WI38 (cell line): ENCODE measurements at regions not wholly inside any gene's neighbourhood (a gene's known extent, or its start where the extent isn't known, plus 50 kb on each side); places are given as distances from the start of the nearest gene placed in this dataset.

Experiments
- H3K4me3 ChIP-seq: 2 replicates; pipeline ENCODE4 v1.5.1; 2011; ENCODE audit warnings: low read depth, mild to moderate bottlenecking, control low read depth, low read length
- TF ChIP-seq, protein P1 (sequence below): IDR thresholded peaks from 2 replicates; pipeline ENCODE4 v1.5.1; 2012; ENCODE audit warnings: low read depth, mild to moderate bottlenecking, control low read depth, low read length

DNA sequence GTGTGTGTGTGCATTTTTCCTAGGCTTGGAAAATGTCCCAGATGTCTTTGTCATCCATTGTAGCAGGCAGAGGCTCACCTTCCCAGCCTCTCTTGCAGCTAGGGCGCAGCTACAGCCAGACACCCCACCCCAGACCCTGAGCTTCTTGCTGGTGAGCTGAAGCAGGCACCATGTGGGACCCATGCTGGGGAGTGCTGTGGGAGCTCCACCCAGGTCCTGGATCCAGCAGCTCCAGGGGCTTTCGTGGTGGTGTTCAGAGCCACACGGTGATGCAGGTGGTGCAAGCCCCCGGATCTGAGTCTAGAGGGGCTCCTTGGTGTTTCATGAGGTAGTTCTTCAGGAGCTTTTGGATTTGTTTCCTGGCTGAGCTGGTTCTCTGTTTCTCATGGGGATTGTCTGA lies 56.0 kb upstream of the ZFP64 start:
- TF ChIP-seq, protein P1, sequence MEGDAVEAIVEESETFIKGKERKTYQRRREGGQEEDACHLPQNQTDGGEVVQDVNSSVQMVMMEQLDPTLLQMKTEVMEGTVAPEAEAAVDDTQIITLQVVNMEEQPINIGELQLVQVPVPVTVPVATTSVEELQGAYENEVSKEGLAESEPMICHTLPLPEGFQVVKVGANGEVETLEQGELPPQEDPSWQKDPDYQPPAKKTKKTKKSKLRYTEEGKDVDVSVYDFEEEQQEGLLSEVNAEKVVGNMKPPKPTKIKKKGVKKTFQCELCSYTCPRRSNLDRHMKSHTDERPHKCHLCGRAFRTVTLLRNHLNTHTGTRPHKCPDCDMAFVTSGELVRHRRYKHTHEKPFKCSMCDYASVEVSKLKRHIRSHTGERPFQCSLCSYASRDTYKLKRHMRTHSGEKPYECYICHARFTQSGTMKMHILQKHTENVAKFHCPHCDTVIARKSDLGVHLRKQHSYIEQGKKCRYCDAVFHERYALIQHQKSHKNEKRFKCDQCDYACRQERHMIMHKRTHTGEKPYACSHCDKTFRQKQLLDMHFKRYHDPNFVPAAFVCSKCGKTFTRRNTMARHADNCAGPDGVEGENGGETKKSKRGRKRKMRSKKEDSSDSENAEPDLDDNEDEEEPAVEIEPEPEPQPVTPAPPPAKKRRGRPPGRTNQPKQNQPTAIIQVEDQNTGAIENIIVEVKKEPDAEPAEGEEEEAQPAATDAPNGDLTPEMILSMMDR, result no peak
- H3K4me3 ChIP-seq, result no peak overlapping the region

DNA sequence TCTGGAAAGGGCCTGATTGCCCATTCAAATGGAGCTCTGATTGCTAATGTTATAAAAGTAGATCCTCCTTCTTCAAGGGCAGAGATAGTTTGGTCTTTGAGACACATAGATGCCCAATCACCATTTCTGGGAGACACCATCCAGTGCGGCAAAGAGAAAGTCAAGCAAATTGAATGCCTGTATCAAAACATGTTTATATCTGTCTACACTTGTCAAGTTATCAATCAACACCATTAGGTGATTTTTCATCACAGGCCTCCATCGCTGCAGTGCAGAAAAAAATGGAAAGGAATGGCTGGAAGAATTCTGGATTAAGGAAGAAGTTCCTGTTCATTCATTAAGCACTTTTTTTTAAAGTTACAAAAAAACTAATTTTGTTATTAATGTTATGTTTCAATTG lies 54.8 kb upstream of the ZFP64 start:
- no peak overlapping the region for H3K4me3 ChIP-seq
- TF ChIP-seq, protein P1, result no peak

DNA sequence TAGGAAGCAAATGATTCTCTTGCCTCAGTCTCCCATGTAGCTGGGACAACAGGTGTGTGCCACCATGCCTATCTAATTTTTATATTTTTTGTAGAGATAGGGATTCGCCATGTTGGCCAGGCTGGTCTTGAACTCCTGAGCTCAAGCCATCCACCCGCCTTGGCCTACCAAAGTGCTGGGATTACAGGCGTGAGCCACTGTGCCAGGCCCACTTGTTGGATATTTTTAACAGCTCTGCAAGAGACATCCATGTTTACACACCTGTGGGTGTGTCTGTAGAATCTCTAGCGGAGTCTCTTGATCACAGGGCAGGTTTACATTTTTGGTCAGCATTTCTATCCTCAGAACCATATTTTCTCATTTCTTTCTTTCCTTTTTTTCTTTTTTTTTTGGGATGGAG lies 53.1 kb upstream of the ZFP64 start:
- TF ChIP-seq, protein P1, result no peak
- H3K4me3 ChIP-seq, result no peak overlapping the region

DNA sequence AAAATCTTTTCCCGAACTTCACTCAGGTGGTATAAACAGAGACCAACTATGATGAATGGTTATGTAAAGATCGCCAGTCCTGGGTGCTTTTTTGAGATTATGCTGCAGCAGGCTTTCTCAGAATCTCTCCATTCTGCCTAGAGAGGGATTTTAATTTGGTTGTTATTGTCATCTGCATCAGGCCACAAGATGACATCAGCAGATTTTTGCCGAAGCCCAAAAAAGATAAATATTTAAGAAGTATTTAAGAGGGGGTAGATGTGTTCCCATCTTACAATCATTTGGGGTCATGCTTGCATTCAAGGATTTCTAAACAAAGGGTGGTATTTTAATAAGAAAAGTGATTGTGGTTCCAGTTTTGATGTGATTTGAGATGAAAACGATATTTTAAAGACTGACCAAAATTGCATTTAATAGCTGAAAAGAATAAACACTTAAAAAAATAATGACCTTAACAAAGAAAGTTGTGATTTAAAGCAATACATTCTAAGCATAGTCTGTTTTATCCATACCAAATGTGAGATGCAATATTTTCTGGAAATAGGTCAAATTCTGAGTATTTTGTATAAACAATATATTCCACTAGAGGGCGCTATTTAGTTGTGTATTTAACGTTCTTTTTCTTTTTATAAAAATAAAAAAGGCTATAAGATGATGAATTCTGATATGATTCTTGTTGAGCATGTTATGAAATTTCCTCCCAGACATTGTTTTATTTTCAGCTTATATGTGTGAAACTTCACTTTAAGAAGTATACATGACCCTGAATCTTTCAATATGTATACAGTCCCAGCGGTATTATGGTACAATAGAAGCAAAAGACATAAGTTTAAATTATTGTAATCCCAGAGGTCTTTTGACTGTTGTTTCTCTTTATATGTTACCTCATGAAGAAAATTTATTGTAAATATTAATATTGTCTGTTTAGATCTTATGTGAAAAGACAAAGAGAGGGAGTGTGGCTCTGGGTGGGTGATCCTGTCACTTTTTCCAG lies 51.0 kb upstream of the ZFP64 start:
- no peak overlapping the region for H3K4me3 ChIP-seq
- TF ChIP-seq, protein P1, result peak; percentile 9; the same call in 1 of the 2 replicates
